D721Med (cell line): ENCODE measurements at regions not wholly inside any gene's neighbourhood (a gene's known extent, or its start where the extent isn't known, plus 50 kb on each side); places are given as distances from the start of the nearest gene placed in this dataset.

Experiments used
- DNase-seq: peaks from one replicate; pipeline ENCODE4 v3.0.0; 2011; ENCODE audit warnings: low spot score; ENCODE audit not compliant: insufficient read length
- FAIRE-seq: peaks from 2 replicates; lab custom pipeline; 2011; peaks lifted over from hg19 to GRCh38; lab: Jason Lieb, UNC
- TF ChIP-seq, protein P1 (sequence below): IDR thresholded peaks from 2 replicates; pipeline ENCODE4 v1.5.1; 2012; ENCODE audit warnings: mild to moderate bottlenecking, control low read depth; ENCODE audit not compliant: insufficient read depth; ENCODE audit errors: missing control alignments

DNA sequence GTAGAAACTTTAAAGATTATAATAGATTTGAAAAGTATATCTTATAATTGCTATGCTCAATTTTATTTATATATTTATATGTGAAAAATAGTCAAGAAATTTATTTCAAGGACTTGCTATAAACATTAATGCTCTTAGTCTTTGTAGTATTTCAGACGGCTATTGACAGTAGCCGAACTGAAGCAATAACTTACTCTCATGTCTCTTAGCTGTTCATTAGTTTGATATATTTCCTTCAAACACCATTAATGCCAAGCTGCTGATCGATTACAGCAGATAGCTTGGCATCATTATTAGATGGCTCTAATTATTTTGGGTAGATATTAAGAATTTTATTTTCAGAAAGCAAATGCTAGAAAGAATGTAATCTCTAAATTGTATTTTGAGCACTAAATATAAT is 1151.5 kb upstream of the SPRY2 start:
- no peak for DNase-seq
- FAIRE-seq = no peak
- TF ChIP-seq, protein P1, sequence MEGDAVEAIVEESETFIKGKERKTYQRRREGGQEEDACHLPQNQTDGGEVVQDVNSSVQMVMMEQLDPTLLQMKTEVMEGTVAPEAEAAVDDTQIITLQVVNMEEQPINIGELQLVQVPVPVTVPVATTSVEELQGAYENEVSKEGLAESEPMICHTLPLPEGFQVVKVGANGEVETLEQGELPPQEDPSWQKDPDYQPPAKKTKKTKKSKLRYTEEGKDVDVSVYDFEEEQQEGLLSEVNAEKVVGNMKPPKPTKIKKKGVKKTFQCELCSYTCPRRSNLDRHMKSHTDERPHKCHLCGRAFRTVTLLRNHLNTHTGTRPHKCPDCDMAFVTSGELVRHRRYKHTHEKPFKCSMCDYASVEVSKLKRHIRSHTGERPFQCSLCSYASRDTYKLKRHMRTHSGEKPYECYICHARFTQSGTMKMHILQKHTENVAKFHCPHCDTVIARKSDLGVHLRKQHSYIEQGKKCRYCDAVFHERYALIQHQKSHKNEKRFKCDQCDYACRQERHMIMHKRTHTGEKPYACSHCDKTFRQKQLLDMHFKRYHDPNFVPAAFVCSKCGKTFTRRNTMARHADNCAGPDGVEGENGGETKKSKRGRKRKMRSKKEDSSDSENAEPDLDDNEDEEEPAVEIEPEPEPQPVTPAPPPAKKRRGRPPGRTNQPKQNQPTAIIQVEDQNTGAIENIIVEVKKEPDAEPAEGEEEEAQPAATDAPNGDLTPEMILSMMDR = no peak

DNA sequence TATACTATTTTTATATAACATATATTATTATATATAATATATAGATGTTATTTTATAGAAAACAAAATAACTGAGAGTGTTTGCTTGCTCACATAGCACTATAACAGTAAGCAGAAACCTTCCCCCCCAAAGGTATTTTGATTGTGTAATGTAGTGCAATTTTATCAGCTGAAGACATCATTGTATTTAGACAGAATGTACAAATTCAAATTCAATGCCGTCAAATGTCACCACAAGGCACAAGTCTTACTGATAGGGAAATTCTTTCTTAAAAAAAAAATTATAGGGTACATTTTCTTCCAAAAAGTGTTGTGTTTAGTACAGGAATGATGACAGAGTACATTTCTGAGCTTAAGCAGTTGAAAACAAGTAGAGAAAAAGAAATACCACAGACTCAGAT is 1147.1 kb upstream of the SPRY2 start:
- FAIRE-seq (no peak), DNase-seq (no peak)
- TF ChIP-seq, protein P1 = no peak

DNA sequence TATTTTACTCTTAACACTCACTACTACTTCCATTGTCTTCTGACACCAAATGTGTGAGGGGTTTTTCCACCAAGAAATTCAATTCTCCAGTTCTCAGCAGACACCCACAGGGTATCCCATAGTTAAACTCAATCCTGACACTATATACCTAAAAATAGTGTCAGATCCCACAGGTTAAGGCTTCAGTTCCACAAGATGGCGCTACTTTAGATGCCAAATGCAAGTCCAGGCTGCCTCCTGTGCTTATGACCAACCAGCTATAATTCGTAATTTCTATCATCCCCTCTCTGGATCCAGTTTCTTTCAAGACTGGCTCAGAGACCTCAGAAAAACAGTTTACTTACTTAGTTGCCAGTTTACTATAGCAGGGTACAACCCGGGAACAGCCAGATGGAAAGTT is 1146.2 kb upstream of the SPRY2 start:
- no peak for DNase-seq
- FAIRE-seq = peak; percentile 21
- TF ChIP-seq, protein P1 = peak; percentile 44

DNA sequence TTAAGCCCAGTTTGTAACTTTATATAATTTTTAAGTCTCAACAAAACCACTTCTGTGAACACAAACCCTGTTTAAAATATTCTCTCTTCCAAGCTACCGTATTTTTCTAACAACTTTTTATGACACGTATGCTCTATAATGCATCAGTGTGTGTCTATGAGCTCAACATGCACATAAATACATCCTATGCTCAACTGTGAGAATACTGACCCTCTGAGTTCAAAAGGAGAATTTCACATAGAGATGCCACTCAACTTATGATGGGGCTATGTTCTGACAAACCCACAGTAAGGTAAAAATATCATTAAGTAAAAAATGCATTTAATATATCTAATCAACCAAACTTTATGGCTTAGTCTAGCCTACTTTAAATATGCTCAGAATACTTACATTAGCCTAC is 1139.7 kb upstream of the SPRY2 start:
- TF ChIP-seq, protein P1 = no peak
- FAIRE-seq = no peak
- DNase-seq = no peak

DNA sequence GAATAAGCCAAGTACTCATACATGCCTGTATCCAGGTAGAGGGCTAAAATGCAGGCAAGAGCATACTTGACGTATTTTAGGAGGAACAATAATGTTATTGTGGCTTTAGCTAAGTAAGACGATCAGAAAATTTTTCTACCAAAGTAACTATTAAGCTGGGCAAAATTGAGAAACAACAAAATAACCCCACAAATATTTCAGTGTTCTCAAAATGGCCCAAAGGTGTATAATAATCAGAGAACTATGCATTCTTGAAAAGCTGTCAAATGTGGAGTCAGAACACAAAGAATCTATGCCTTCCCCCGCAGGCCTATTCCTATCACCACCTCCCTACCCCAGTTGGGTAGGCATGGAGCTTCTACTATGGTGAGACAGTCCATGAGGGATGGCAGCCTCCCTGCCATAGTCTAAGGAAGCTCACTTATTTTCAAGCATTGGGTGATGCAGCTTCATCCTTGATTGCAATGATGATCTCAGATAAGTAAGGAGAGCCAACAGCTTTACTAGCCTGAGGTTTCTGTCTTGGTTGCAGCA is 1132.5 kb upstream of the SPRY2 start:
- DNase-seq = no peak
- TF ChIP-seq, protein P1 = no peak
- FAIRE-seq = no peak

DNA sequence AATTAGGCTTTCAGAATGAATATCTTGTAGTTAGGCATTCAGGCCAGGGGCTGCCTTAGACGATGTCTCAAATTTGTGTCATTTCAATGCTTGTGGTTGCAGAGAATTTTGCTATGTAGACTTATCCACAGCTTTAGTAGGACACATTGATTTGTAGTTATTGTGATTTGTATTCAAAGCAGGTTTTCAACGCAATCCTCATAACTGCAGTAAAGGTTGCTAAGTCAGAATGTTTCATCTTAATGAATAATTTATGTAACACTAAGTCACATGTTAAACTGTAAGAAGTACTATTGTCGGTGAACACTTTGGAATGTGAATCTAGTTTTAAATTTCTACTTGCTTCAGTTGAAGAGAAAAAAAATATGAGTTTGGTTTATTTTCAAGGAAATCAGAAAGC is 1117.2 kb upstream of the SPRY2 start:
- TF ChIP-seq, protein P1 = no peak
- DNase-seq (no peak), FAIRE-seq (no peak)

DNA sequence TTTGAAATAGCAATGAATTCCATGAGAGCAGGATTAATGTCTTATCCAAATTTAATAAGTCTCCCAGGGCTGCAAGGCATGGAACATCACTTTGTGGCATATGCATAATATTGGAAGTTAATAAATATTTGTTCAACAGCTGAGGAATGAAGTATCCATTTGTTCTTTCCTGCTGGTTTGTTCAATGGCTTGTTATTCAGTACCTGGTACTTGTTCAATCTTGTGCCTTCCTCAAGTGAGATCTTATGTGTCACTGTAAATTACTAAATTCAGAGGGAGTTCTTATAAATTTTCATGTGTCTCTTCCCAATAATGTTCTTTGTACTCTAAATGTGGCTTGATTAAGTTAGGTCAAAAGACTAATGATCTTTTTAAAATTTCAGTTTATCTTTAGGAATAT is 1105.5 kb upstream of the SPRY2 start:
- TF ChIP-seq, protein P1 = no peak
- FAIRE-seq (no peak), DNase-seq (no peak)
